ENCODE measurements at regions not wholly inside any gene's neighbourhood (a gene's known extent, or its start where the extent isn't known, plus 50 kb on each side); places are given as distances from the start of the nearest gene placed in this dataset.

DNA sequence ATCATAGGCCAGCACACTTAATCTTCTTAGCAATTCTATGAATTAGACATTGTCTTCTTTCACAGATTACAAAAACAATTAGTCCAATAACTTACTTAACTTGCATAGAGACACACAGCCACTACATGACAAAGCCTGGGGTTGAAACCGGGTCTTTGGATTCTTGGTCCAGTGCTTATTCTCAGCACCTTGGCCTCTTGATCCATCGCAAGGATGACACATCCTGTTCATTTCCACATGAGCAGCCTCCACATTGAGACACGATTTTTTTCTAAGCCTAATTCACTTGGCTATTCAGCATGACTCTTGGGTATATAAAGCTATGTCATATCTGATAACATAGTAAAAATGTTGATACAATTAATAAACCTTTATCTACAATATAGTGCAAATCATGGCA lies 221.0 kb upstream of the FOXD3 start (continued):
- TF ChIP-seq, protein P1, sequence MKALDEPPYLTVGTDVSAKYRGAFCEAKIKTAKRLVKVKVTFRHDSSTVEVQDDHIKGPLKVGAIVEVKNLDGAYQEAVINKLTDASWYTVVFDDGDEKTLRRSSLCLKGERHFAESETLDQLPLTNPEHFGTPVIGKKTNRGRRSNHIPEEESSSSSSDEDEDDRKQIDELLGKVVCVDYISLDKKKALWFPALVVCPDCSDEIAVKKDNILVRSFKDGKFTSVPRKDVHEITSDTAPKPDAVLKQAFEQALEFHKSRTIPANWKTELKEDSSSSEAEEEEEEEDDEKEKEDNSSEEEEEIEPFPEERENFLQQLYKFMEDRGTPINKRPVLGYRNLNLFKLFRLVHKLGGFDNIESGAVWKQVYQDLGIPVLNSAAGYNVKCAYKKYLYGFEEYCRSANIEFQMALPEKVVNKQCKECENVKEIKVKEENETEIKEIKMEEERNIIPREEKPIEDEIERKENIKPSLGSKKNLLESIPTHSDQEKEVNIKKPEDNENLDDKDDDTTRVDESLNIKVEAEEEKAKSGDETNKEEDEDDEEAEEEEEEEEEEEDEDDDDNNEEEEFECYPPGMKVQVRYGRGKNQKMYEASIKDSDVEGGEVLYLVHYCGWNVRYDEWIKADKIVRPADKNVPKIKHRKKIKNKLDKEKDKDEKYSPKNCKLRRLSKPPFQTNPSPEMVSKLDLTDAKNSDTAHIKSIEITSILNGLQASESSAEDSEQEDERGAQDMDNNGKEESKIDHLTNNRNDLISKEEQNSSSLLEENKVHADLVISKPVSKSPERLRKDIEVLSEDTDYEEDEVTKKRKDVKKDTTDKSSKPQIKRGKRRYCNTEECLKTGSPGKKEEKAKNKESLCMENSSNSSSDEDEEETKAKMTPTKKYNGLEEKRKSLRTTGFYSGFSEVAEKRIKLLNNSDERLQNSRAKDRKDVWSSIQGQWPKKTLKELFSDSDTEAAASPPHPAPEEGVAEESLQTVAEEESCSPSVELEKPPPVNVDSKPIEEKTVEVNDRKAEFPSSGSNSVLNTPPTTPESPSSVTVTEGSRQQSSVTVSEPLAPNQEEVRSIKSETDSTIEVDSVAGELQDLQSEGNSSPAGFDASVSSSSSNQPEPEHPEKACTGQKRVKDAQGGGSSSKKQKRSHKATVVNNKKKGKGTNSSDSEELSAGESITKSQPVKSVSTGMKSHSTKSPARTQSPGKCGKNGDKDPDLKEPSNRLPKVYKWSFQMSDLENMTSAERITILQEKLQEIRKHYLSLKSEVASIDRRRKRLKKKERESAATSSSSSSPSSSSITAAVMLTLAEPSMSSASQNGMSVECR (CRISPR knock-in tag; IDR thresholded peaks at IDR 0.05): no peak
- TF ChIP-seq, protein P2, sequence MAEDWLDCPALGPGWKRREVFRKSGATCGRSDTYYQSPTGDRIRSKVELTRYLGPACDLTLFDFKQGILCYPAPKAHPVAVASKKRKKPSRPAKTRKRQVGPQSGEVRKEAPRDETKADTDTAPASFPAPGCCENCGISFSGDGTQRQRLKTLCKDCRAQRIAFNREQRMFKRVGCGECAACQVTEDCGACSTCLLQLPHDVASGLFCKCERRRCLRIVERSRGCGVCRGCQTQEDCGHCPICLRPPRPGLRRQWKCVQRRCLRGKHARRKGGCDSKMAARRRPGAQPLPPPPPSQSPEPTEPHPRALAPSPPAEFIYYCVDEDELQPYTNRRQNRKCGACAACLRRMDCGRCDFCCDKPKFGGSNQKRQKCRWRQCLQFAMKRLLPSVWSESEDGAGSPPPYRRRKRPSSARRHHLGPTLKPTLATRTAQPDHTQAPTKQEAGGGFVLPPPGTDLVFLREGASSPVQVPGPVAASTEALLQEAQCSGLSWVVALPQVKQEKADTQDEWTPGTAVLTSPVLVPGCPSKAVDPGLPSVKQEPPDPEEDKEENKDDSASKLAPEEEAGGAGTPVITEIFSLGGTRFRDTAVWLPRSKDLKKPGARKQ (CRISPR knock-in tag; IDR thresholded peaks at IDR 0.05): no peak
- TF ChIP-seq, protein P3, sequence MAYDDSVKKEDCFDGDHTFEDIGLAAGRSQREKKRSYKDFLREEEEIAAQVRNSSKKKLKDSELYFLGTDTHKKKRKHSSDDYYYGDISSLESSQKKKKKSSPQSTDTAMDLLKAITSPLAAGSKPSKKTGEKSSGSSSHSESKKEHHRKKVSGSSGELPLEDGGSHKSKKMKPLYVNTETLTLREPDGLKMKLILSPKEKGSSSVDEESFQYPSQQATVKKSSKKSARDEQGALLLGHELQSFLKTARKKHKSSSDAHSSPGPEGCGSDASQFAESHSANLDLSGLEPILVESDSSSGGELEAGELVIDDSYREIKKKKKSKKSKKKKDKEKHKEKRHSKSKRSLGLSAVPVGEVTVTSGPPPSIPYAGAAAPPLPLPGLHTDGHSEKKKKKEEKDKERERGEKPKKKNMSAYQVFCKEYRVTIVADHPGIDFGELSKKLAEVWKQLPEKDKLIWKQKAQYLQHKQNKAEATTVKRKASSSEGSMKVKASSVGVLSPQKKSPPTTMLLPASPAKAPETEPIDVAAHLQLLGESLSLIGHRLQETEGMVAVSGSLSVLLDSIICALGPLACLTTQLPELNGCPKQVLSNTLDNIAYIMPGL (CRISPR knock-in tag; IDR thresholded peaks at IDR 0.05): no peak
- no peak for TF ChIP-seq PTRF (tag; IDR thresholded peaks at IDR 0.05)

All from K562 (cell line).